ENCODE measurements at regions not wholly inside any gene's neighbourhood (a gene's known extent, or its start where the extent isn't known, plus 50 kb on each side); places are given as distances from the start of the nearest gene placed in this dataset.

DNA sequence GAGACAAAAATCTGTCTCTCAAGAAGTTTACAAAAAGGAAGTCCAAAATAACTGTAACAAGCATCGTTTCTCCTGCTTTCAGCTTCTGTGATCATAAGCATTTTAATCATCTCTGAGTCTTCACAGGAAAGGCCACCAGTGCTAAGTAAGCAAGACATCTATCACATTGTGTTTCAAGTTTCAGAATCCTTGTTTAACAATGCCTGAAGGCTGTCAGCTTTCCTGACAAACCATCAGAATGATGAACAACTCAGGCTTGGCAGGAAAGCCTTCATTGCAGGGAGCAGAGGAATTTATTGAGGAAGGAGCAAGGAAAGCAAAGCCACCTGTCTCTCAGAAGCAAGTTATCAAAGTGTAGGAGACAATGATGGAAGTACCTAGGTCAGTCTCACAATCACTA is 143.5 kb upstream of the DAPK1 start:
- TF ChIP-seq, protein P1, sequence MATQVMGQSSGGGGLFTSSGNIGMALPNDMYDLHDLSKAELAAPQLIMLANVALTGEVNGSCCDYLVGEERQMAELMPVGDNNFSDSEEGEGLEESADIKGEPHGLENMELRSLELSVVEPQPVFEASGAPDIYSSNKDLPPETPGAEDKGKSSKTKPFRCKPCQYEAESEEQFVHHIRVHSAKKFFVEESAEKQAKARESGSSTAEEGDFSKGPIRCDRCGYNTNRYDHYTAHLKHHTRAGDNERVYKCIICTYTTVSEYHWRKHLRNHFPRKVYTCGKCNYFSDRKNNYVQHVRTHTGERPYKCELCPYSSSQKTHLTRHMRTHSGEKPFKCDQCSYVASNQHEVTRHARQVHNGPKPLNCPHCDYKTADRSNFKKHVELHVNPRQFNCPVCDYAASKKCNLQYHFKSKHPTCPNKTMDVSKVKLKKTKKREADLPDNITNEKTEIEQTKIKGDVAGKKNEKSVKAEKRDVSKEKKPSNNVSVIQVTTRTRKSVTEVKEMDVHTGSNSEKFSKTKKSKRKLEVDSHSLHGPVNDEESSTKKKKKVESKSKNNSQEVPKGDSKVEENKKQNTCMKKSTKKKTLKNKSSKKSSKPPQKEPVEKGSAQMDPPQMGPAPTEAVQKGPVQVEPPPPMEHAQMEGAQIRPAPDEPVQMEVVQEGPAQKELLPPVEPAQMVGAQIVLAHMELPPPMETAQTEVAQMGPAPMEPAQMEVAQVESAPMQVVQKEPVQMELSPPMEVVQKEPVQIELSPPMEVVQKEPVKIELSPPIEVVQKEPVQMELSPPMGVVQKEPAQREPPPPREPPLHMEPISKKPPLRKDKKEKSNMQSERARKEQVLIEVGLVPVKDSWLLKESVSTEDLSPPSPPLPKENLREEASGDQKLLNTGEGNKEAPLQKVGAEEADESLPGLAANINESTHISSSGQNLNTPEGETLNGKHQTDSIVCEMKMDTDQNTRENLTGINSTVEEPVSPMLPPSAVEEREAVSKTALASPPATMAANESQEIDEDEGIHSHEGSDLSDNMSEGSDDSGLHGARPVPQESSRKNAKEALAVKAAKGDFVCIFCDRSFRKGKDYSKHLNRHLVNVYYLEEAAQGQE (IDR thresholded peaks at IDR 0.05; ENCODE audit: insufficient read depth in 1 of 2, low read depth in 2 of 2, low read length in 2 of 2) = no peak
- TF ChIP-seq SIN3A (IDR thresholded peaks at IDR 0.05; ENCODE audit: borderline replicate concordance, insufficient read depth, low read length) (no peak), TAF1 (IDR thresholded peaks at IDR 0.05; ENCODE audit: borderline replicate concordance, insufficient read depth, low read length) (no peak), POLR2AphosphoS5 (IDR thresholded peaks at IDR 0.05; ENCODE audit: low read depth, low read length) (no peak), FOXP2 (optimal IDR thresholded peaks at IDR 0.05; ENCODE audit: borderline replicate concordance, extremely low read depth, extremely low read length, insufficient read depth) (no peak)

DNA sequence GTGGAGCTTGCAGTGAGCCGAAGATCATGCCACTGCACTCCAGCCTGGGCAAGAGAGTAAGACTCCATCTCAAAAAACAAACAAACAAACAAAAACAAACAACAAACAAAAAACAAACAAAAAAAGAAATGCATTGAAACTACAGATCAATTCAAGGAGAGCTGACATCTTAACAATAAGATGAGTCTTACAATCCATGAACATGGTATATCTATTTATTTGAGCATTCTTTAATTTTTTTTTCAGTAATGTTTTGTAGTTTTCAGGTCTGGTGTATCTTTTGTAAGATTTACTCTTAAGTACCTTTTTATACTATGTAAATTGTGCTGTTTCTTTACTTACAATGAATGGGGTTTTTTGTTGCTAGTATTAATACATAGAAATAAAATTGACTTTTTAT is 140.1 kb upstream of the DAPK1 start:
- TF ChIP-seq TAF1 (IDR thresholded peaks at IDR 0.05; ENCODE audit: borderline replicate concordance, insufficient read depth, low read length) (no peak), POLR2AphosphoS5 (IDR thresholded peaks at IDR 0.05; ENCODE audit: low read depth, low read length) (no peak), SIN3A (IDR thresholded peaks at IDR 0.05; ENCODE audit: borderline replicate concordance, insufficient read depth, low read length) (no peak), FOXP2 (optimal IDR thresholded peaks at IDR 0.05; ENCODE audit: borderline replicate concordance, extremely low read depth, extremely low read length, insufficient read depth) (no peak)
- TF ChIP-seq, protein P1 (IDR thresholded peaks at IDR 0.05; ENCODE audit: insufficient read depth in 1 of 2, low read depth in 2 of 2, low read length in 2 of 2) = no peak

DNA sequence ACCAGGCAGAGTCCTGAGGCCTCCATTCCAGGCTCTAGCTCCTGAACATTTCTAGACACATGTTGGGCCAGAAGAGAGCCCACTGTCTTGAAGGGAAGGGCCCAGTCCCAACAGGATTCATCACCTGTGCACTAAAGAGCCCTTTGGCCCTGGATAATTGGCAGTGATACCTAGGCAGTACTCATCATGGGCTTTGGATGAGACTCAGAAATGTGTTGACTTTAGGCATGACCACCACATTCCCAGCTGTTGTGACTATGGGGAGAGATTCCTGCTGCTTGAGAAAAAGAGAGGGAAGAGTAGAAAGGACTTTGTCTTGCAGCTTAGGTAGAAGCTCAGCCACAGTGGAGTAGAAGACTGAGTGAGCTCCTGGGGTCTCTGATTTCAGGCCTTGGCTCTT is 138.4 kb upstream of the DAPK1 start:
- no peak for TF ChIP-seq SIN3A (IDR thresholded peaks at IDR 0.05; ENCODE audit: borderline replicate concordance, insufficient read depth, low read length)
- TF ChIP-seq POLR2AphosphoS5 (IDR thresholded peaks at IDR 0.05; ENCODE audit: low read depth, low read length) = no peak
- no peak for TF ChIP-seq TAF1 (IDR thresholded peaks at IDR 0.05; ENCODE audit: borderline replicate concordance, insufficient read depth, low read length)
- TF ChIP-seq FOXP2 (optimal IDR thresholded peaks at IDR 0.05; ENCODE audit: borderline replicate concordance, extremely low read depth, extremely low read length, insufficient read depth) = no peak
- TF ChIP-seq, protein P1 (IDR thresholded peaks at IDR 0.05; ENCODE audit: insufficient read depth in 1 of 2, low read depth in 2 of 2, low read length in 2 of 2) = no peak

DNA sequence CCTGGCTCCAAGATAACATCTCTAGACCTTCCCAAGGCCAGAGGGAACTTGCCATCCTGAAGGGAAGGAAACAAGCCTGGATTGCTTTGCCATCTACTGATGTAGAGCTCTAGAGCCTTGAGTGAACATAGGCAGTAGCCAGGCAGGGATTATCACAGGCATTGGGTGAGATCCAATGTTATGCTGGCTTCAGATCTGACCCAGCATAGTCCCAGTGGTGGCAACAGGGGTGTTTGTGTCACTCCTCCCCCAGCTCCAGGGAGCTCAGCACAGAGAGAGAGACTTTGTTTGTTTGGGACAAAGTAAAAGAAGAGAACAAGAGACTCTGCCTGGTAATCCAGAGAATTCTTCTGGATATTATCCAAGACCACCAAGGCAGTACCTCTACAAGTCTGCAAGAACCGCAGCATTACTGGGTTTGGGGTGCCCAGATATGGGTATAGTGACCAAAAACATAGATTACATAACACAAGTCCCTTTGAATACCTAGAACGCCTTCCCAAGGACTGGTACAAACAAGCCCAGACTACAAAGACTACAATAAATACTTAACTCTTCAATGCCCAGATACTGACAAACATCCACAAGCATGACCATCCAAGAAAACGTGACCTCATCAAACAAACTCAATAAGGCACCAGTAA is 137.6 kb upstream of the DAPK1 start:
- TF ChIP-seq POLR2AphosphoS5 (IDR thresholded peaks at IDR 0.05; ENCODE audit: low read depth, low read length) (no peak), FOXP2 (optimal IDR thresholded peaks at IDR 0.05; ENCODE audit: borderline replicate concordance, extremely low read depth, extremely low read length, insufficient read depth) (no peak), TAF1 (IDR thresholded peaks at IDR 0.05; ENCODE audit: borderline replicate concordance, insufficient read depth, low read length) (no peak), SIN3A (IDR thresholded peaks at IDR 0.05; ENCODE audit: borderline replicate concordance, insufficient read depth, low read length) (no peak)
- TF ChIP-seq, protein P1 (IDR thresholded peaks at IDR 0.05; ENCODE audit: insufficient read depth in 1 of 2, low read depth in 2 of 2, low read length in 2 of 2) = no peak

Measured in PFSK-1 (cell line).